ENCODE measurements at regions not wholly inside any gene's neighbourhood (a gene's known extent, or its start where the extent isn't known, plus 50 kb on each side); places are given as distances from the start of the nearest gene placed in this dataset.

- Histone ChIP-seq H3K27me3 (no peaks in the 10 kb centered on the region), H3K36me3 (no peaks in the 10 kb centered on the region), H3K9me3 (no peaks in the 10 kb centered on the region), H3K9ac (ENCODE audit: low read depth in 2 of 2, low read length in 2 of 2) (no peak overlapping the region), H3K4me3 (no peak overlapping the region), H3K4me1 (no peaks in the 10 kb centered on the region), H3K27ac (no peak overlapping the region)
- intact Hi-C loops (cut with DNase I): no loop called here
- DNase-seq: no peak
- TF ChIP-seq, protein P1, sequence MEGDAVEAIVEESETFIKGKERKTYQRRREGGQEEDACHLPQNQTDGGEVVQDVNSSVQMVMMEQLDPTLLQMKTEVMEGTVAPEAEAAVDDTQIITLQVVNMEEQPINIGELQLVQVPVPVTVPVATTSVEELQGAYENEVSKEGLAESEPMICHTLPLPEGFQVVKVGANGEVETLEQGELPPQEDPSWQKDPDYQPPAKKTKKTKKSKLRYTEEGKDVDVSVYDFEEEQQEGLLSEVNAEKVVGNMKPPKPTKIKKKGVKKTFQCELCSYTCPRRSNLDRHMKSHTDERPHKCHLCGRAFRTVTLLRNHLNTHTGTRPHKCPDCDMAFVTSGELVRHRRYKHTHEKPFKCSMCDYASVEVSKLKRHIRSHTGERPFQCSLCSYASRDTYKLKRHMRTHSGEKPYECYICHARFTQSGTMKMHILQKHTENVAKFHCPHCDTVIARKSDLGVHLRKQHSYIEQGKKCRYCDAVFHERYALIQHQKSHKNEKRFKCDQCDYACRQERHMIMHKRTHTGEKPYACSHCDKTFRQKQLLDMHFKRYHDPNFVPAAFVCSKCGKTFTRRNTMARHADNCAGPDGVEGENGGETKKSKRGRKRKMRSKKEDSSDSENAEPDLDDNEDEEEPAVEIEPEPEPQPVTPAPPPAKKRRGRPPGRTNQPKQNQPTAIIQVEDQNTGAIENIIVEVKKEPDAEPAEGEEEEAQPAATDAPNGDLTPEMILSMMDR (IDR thresholded peaks at IDR 0.05): no peak
Measured at GRCh38 chr3:166902374-166902773, 477.7 kb downstream of the ZBBX start.

- TF ChIP-seq, protein P1 (IDR thresholded peaks at IDR 0.05): no peak
- Histone ChIP-seq H3K4me3 (no peak overlapping the region), H3K36me3 (no peaks in the 10 kb centered on the region), H3K27ac (no peak overlapping the region), H3K9me3 (no peaks in the 10 kb centered on the region), H3K9ac (ENCODE audit: low read depth in 2 of 2, low read length in 2 of 2) (no peak overlapping the region), H3K27me3 (no peaks in the 10 kb centered on the region), H3K4me1 (no peaks in the 10 kb centered on the region)
- intact Hi-C loops (cut with DNase I): no loop called here
- no peak for DNase-seq
Measured at GRCh38 chr3:166900866-166901577, 479.1 kb downstream of the ZBBX start.

- TF ChIP-seq, protein P1 (IDR thresholded peaks at IDR 0.05): no peak
- no peaks in the 10 kb centered on the region for H3K36me3 ChIP-seq
- intact Hi-C loops (cut with DNase I): no loop called here
- no peak overlapping the region for H3K4me3 ChIP-seq
- H3K27ac ChIP-seq: no peak overlapping the region
- no peak for DNase-seq
- H3K9ac ChIP-seq (ENCODE audit: low read depth in 2 of 2, low read length in 2 of 2): no peak overlapping the region
- H3K9me3 ChIP-seq: no peaks in the 10 kb centered on the region
- H3K27me3 ChIP-seq: no peaks in the 10 kb centered on the region
- no peaks in the 10 kb centered on the region for H3K4me1 ChIP-seq
Measured at GRCh38 chr3:166897811-166898210, 482.3 kb downstream of the ZBBX start.

- intact Hi-C loops (cut with DNase I): no loop called here
- Histone ChIP-seq H3K9me3 (no peaks in the 10 kb centered on the region), H3K9ac (ENCODE audit: low read depth in 2 of 2, low read length in 2 of 2) (no peak overlapping the region), H3K4me1 (no peaks in the 10 kb centered on the region), H3K27ac (no peak overlapping the region), H3K4me3 (no peak overlapping the region), H3K27me3 (no peaks in the 10 kb centered on the region), H3K36me3 (no peaks in the 10 kb centered on the region)
- no peak for DNase-seq
- TF ChIP-seq, protein P1 (IDR thresholded peaks at IDR 0.05): no peak
Measured at GRCh38 chr3:166889241-166889640, 490.9 kb downstream of the ZBBX start.

DNA sequence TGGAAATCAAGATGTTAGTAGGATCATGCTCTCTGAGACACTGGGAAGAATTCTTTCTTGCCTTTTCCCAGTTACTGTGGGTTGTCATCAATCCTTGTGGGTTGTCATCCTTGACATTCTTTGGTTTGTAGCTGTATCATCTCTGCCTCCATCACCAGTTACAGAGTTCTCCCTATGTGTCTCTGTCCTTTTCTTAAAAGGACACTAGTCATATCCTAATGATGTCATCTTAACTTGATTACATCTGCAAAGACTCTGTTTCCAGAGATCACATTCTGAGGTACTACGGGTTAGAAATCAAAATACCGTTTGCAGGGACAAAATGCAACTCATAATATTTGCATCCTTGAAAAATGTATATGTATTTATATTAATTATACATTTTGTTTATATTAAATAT, 500.4 kb downstream of the ZBBX start:
- H3K36me3 ChIP-seq: no peaks in the 10 kb centered on the region
- no peak overlapping the region for H3K4me3 ChIP-seq
- TF ChIP-seq, protein P1 (IDR thresholded peaks at IDR 0.05): no peak
- no peaks in the 10 kb centered on the region for H3K9me3 ChIP-seq
- H3K4me1 ChIP-seq: no peaks in the 10 kb centered on the region
- no peak for DNase-seq
- no peak overlapping the region for H3K27ac ChIP-seq
- intact Hi-C loops (cut with DNase I): no loop called here
- H3K9ac ChIP-seq (ENCODE audit: low read depth in 2 of 2, low read length in 2 of 2): no peak overlapping the region
- H3K27me3 ChIP-seq: no peaks in the 10 kb centered on the region
